GM19455 (cell line): ENCODE measurements at regions not wholly inside any gene's neighbourhood (a gene's known extent, or its start where the extent isn't known, plus 50 kb on each side); places are given as distances from the start of the nearest gene placed in this dataset.

ENCODE experiments used
- ATAC-seq: cut with Tn5 transposase; IDR thresholded peaks from one replicate; pipeline ENCODE4 v1.9.1; 2021; ENCODE audit not compliant: unreplicated experiment

DNA sequence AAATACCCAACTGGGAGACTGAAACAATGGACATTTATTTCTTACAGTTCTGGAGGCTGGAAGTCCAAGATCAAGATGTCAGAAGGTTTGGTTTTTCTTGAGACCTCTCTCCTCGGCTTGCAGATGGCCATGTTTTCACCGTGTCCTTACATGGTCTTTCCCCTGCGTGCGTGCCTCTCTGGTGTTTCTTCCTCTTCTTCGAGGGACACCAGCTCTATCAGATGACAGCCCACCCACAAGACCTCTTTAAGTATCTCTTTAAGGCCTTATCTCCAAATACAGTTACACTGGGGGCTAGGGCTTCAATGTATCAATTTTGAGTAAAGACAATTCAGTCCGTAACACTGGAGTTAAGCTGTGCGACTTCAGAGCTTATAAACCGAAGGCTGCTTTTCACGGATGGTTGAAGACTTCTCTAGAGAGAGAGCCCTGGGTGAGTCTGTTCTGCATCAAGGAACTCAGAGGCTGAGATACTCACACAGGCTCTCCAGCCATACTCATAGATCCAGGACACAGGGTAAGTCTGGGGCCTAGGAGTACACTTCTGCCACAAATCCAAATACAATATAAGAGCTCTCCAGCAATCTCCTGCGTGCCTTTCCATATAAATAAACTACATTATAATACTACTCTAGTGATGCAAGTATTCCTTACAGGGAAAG is 339.9 kb upstream of the PKDCC start:
- ATAC-seq: peak; percentile 57

DNA sequence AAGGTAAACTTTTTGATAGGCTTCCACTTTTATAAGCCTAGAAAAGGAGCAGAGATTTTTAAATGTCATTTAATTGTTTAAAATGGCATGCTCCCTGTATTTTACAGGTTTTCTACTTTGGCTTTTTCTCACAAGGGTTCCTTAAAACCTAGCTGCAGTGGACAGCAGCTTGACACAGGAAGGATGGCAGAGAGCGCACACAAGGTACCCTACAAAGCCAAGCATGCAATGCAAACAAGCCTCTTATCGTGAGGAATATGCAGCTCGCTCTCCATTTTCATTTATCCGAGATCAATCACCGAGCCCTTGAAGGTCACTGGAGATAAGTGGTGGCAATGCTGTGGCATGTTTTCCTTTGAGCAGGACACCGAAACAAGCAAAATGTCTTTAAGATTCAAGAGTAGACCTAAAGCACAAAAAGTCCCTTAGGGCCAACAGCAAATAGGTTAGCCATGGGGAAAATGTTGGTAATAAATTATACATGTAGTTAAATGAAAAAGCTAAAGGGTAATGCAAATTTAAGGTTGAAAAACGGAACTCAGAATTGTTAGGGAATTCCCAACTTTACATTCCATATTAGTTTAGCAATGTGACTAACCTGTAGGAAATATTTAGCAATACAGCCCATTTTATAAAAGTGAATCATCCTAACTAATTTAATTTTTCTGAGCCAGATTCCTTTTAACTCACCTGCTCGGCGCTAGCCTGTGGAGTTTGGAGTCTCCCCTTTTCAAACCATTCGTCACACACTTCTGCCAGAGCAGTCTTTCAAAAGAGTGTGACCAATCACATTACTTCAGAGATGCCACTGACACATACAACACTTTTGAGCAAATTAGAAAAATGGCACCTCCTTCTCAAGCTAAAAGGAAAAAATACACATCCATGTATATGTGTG is 337.9 kb upstream of the PKDCC start:
- ATAC-seq: peak; percentile 37

DNA sequence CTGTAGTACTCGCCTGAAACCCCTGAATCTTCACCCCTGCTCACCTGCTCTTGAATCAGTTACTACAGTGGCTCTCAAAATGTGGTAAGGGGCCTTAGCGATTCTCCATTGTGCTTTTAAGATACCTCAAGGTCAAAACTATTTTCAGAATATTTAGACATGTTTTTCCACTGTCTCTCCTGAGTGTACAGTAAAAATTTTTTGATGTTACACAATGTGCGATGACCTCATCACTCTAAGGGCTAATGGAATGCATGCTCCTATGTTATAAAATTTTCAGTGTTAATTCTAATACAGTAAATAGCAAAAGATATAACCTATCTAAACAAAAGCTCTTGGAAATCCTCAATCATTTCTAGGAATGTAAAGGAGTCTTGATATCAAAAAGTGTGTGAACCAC is 336.9 kb upstream of the PKDCC start:
- no peak for ATAC-seq

DNA sequence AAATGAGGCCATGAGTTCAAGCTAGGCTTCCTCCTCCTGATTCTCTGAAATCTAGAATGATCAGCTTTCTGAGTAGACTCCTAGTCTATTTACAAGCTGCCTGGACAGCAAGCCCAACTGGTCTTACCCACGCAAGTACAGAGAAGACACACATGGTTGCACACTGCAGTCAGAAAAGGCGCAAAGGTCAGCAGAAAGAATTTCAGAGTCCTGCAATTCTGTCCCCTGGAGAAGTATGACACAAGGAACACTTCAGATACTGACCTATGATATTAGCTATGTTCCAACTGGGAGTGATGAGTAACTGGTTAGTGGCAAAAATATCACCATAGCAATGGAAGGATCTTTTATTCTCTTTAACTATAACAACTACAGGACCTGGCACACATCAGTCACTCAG is 336.1 kb upstream of the PKDCC start:
- ATAC-seq: no peak

DNA sequence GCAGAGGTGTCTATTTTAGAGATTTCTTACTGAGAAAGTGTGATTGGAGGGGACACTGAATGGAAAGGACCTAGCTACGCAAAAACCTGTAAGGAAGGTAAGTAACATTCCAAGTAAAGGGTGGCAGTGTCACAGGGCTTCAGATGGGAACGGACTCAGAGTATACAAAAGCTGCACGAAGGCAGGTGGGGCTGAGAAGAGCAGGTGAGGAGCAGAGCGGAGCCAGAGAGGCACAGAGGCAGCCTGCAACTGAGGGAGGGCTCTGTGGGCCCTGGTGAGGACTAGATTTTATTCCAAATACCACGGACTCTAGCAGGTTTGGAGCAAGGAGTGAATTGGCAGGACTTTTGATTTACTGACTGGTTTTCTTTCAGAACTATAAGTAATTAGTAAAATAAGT is 331.3 kb upstream of the PKDCC start:
- ATAC-seq: no peak

DNA sequence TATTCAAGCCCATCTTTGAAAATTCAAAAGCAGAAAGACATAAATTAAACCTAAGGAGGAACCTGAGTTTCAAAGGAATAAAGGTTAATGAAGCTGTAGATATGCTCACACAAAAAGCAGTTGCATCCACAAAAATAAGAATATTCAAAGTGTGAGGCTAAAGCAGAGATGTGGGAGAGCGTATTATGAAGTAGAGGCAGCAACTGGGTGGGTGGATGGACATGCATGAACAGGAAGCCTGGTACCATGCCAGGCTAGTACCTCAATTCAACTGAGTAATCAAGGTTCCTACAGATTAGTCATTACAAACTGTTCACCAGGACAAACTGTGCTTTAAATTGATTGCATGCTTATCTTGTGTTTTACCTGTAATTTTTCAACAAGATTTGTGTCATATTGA is 330.0 kb upstream of the PKDCC start:
- ATAC-seq: no peak

DNA sequence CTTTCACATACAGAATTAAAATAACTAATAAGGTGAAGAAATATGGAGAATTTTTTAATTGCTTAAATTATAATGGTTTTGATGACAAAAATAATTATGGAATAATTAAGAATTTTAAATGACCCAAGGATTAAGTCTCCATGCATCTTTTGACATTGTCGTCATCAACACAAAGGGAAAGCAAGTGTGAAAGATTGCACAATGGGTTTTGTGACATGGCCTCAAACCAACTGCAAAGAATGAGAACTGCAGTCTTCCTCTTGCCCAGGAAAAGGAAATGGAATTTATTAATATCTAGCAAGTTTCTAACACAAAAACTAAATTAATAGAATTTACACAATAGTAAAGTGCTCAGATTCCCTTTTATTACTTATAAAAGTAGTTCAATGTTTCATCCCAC is 329.1 kb upstream of the PKDCC start:
- ATAC-seq: no peak

DNA sequence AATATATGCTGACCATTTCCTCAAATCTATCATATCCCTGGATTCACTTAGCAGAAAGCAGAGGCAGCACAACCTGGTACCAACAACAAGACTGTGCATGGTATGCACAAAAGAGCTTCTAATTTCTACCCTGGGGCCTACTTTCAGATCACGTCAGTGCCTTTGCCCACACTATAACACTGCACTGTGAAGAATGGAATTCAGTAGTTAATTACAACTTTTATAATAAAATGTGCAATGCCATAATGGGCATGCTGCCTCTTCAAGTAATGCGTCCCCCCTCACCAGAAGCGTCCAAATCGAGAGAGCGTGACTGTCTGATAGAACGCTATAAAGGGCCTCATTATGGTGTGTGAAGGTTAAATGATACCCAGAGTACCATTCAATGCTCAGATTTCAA is 328.1 kb upstream of the PKDCC start:
- ATAC-seq: no peak

DNA sequence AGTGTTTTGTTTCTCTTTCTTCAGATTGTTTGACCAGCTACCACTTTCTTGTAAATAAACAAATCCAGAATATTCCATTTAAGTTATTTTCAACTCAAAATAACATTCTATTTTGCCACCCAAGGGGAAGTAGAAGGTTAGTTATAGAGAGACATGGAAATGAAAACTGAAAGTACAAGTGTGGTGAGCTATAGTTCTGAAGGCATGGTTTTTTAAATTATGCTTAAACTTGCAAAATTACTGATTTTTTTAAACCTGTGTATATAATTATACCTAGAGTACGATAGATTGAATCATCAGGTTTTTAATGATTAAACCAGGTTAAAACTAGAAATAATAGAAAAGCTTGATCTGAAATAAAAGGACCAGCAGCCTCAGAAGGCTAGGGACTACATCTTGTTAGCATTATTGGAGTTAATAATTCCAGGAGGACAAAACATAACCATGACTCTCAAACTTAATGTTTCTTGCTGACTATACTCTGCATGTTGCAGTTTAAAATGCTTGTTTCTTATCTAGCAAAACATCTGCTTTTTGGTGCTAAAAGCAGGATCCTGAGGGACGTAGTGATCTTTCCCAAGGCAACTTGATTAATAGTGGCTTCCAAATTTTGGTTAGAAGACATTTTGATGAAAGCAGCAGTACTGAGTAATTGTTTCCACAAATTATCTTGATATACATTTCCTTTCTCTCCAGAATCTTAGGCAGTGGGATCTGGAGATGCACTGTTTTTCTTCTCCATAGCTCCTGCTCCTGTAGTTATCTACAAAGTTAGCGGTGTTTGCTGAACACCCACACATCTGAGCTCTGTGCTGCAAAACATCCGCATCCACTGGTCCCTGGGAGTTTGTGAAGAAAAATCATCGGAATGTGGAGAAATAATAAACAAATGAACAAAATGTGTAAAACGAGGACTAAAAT is 327.2 kb upstream of the PKDCC start:
- peak; percentile 44 for ATAC-seq

DNA sequence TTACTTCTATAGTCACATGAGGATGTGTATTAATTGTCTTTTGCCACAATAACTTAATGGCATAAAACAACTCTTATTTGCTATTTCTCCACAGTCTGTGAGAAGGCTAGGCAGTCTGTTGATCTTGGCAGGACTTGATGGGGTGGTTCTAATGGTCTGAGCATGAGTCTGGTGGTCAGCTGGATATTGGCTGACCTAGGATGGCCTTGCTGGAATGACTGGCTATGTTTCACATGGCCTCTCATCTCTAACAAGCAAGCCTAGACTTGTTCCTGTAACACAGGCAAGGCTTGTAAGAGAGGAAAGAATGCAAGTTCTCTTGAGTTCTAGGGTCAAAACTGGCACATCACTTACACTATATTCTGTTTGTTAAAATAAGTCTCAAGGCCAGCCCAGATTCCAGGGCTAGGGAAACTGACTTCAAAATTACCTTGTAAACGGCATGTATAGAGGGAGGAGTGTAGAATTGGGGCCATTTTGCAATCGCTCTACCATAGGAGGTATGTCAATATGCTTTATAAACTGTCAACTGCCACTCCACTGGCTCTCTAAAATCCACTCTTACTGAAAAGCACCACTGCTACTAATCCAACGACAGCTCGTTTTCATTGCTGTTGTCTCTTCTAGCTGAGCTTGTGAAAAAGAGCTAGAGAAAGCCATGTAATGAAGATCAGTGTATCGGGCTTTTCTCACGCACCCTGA is 325.0 kb upstream of the PKDCC start:
- ATAC-seq: no peak

DNA sequence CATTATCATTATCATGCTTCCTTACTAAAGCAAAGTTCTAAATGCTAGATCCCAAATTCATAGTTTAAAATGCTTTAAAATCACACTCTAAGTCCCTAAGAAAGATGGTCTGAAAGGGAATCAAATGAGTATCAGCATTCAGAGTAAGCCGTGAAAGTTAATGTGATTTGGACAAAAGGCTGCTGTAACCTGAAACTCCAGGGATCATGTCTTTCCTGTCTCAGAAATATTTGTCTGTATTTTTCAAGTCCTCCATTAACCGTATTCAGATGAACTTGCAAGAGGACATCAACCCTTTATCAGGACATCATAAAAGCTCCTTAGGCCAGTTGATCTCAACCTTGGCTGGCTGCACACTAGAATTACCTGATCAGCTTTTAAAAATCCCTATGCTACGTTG is 324.3 kb upstream of the PKDCC start:
- ATAC-seq: no peak

DNA sequence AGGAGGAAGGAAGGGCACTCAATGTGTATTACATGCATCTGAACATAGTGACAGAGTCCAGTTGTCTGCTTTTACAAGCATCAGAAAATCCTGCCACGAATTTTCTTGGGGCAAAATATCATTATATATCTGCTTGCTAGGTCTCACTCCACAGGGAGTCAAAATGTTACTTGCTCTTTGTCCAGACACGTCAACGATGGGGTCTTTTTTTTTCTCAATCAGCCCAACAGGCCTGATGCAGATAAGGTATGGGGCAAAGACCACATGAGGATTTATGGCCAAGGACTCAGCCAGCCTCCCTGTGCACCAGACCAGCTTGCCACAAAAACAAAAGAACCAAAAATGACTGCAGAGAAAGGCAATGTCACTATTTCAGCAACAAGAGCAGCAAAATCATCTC is 323.4 kb upstream of the PKDCC start:
- ATAC-seq: no peak

DNA sequence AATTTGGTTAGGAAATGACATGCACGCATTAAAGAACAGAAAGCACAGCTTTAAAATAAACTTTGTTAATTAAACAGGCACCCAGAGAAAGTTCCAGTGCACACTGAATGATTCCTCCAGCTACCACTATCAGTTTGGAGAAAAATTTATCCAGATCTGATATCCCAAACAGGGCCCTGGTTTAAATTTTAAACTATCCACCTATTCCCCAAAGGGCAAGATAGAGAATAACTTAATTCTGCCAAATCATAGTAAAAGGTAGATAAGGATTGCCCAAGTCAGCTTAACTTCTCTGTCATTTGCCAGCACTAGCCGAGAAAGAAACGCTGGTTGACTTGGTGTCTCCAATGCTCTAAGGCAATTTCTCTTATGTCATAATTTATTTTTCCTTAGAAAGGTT is 321.9 kb upstream of the PKDCC start:
- no peak for ATAC-seq

DNA sequence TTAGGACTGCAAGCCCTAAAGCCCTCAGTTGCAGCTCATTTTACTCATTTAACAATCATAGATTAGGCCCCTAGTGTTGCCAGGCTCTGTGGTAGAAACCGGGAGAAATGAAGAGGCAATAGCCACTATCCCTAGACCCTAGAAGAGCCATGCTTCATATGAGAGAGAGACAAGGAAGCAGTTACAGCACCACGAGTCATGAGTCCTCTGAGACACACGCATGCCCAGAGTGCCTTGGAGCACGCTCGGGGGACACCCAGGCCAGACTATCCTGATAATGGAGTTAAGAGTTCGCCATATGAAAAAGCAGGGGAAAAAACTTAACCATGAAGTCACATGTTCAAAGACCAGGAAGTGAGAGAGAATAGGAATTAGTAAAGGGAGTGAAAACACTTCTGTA is 321.5 kb upstream of the PKDCC start:
- ATAC-seq: no peak

DNA sequence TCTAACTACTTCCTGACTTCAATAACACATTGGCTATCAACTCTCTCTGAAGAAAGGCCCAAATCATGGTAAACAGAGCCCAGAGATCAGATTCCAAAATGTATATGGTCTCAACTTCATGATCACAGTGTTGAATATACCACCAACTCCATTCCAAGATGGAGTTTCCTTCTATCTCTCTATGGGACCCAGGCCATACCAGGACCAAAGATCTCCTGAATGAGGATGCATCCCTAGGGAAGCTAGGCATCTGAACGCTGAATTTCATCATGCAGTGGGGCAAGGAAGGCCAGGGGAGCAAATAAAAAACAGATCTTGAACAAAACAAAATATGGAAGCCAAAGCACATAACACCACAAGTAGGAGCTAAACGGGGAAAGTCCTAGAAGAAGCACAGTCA is 320.7 kb upstream of the PKDCC start:
- no peak for ATAC-seq

DNA sequence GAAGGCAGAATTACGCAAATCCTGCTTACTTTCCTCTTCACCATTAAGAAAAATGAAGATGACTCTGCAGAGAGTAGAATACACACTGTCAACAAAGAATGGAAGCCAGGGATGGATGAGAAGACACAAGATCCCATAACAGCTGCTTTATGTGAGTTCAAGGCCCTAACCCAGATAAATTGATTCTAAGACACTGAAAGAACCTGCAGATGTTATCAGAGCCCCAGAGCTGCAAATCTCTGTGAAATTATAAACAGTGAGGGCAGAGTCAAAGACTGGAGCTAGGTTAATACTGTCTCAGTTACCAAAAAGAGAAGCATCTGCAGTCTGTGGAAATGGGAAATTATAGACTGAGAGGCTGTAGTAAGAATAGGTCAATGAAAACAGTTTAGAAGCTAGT is 320.1 kb upstream of the PKDCC start:
- no peak for ATAC-seq

DNA sequence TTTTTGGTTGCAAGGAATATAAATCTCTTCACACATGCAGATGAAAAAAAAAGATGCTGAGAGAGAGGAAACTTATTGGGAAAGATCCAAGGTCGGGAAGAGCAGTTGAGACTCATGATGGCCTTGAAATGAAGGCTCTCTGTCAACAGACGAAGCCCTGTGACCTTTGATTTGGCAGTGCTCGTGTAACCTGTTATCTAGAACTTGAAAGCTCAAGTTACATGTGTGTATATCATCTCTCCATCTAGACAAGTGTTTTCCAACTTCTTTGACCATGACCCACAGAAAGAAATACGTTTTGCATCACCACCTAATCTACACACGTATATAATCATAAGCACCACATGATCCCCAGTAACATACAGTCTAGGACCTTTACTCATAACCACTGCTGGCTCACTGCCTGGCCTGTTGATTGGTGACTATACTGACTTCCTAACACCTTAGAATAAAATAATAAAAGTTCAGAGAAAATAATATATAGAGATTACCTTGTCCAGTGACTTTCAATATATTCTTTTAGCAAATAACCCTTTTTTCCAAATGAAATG is 319.0 kb upstream of the PKDCC start:
- ATAC-seq: no peak

DNA sequence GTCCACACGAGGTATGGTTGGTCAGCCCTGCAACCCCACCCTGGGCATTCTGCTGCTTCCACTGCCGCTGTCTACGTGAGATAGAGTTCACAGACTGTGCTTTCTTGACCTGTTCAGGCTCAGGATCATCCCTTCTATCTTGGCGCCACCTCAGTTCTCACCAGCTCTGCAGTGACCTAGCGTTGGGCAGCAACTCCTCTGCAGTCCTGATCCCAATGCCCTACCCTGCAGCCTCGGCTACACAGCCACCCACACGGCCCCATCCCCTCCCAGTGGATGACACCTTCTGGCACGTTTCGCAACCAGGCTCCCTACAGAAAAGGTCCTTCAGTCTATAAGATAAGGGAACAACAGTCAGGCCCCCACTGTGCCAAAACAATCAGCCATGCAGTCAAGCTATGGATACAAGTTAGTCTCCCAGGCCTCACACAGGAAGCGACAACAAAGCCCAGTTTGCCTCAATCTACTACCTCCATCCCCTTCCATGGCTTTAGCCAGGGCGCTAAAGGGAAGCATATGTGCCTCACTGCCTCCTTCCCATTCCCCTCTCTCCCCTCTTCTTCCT is 317.9 kb upstream of the PKDCC start:
- no peak for ATAC-seq

DNA sequence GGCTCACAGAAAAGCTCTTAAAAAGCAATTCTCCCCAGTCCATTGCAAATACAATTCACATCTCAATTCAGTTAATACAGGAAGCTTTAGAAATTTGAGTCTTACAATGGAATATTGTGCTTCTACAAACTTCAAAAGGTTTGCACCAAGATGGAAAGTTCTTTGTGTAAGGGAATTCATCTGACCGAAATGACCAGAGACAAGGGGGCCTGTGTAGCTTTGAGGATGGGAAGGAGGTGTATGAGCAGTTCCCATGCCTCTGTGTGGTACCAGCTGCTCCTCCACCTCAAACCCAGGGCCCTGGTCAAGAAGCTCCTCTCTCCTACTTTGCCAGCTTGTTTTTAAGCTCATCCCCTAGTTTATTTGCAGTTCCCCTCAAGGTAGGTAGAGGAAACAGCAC is 312.8 kb upstream of the PKDCC start:
- ATAC-seq: no peak

DNA sequence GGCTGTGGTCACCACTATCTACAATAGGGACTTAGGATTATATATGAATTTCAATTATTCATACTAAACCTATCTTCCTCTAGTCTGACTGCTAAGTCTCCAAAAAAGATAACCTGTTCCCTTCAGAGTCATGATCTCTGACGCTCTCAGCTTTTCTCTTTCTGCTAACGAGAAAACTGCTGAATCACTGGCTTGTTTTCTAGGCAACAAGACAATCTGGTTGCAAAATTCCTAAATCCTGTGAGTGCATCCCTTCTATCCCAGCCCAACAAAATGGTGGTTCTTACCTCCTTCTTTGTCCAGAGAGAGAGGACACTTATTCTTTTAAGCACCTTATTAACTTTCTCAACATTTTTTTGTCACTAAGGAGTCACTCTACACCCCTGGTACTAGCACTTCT is 312.3 kb upstream of the PKDCC start:
- ATAC-seq: no peak
